Mesendoderm (in vitro differentiated cells): ENCODE measurements at regions not wholly inside any gene's neighbourhood (a gene's known extent, or its start where the extent isn't known, plus 50 kb on each side); places are given as distances from the start of the nearest gene placed in this dataset.

Source experiments
- DNase-seq: peaks from one replicate; pipeline ENCODE4 v3.0.0; 2013
- H2AK5ac ChIP-seq: 2 replicates; pipeline ENCODE4 v1.6.1; 2013; ENCODE audit warnings: low read length, inconsistent platforms
- H2BK120ac ChIP-seq: 2 replicates; pipeline ENCODE4 v1.6.1; 2013; ENCODE audit warnings: low read depth, mild to moderate bottlenecking, low read length, moderate library complexity, mixed read lengths
- H2BK15ac ChIP-seq: replicated peaks from 2 replicates; pipeline ENCODE4 v1.6.1; 2013; ENCODE audit warnings: low read depth, mild to moderate bottlenecking, moderate library complexity
- H2BK5ac ChIP-seq: 2 replicates; pipeline ENCODE4 v1.6.1; 2013; ENCODE audit warnings: low read length, inconsistent platforms
- H3K18ac ChIP-seq: 2 replicates; pipeline ENCODE4 v1.6.1; 2013; ENCODE audit warnings: mild to moderate bottlenecking, low read length, mixed read lengths
- H3K23ac ChIP-seq: one replicate; pipeline ENCODE4 v1.6.1; 2013; ENCODE audit warnings: low read length
- H3K27ac ChIP-seq: 2 replicates; pipeline ENCODE4 v1.5.1; 2013; ENCODE audit warnings: low read depth, mild to moderate bottlenecking, inconsistent platforms, low read length, moderate library complexity
- H3K27me3 ChIP-seq: 2 replicates; pipeline ENCODE4 v1.6.1; 2013; ENCODE audit warnings: low read length, control low read depth, mild to moderate bottlenecking, inconsistent platforms; ENCODE audit not compliant: insufficient read depth, poor library complexity
- H3K36me3 ChIP-seq: 2 replicates; pipeline ENCODE4 v1.6.1; 2013; ENCODE audit warnings: low read length, inconsistent platforms; ENCODE audit not compliant: control insufficient read depth, insufficient read depth
- H3K4ac ChIP-seq: one replicate; pipeline ENCODE4 v1.6.1; 2013; ENCODE audit warnings: low read depth, mild to moderate bottlenecking, low read length, moderate library complexity
- H3K4me1 ChIP-seq: 2 replicates; pipeline ENCODE4 v1.6.1; 2013; ENCODE audit warnings: low read depth, low read length, inconsistent platforms; ENCODE audit not compliant: control insufficient read depth
- H3K4me2 ChIP-seq: 2 replicates; pipeline ENCODE4 v1.6.1; 2013; ENCODE audit warnings: low read length
- H3K4me3 ChIP-seq: 2 replicates; pipeline ENCODE4 v1.5.1; 2013; ENCODE audit warnings: mild to moderate bottlenecking, low read length
- H3K56ac ChIP-seq: one replicate; pipeline ENCODE4 v1.6.1; 2013; ENCODE audit warnings: low read length
- H3K79me1 ChIP-seq: 2 replicates; pipeline ENCODE4 v1.6.1; 2013; ENCODE audit warnings: low read length, inconsistent platforms
- H3K79me2 ChIP-seq: 2 replicates; pipeline ENCODE4 v1.6.1; 2013; ENCODE audit warnings: mild to moderate bottlenecking, low read length; ENCODE audit not compliant: control insufficient read depth, insufficient read depth
- H3K9ac ChIP-seq: 2 replicates; pipeline ENCODE4 v1.6.1; 2013; ENCODE audit warnings: low read length, inconsistent platforms
- H4K5ac ChIP-seq: one replicate; pipeline ENCODE4 v1.6.1; 2013; ENCODE audit warnings: low read length
- H4K8ac ChIP-seq: one replicate; pipeline ENCODE4 v1.6.1; 2013; ENCODE audit warnings: low read depth, mild to moderate bottlenecking, control low read depth, low read length, moderate library complexity
- WGBS: extraction: QIAGEN DNeasy Blood & Tissue Kit; methylation state at CpG from one replicate; pipeline ENCODE4 v1.1.7; 2013; ENCODE audit warnings: low lambda C conversion rate, missing lambda C conversion rate; ENCODE audit not compliant: insufficient coverage; ENCODE audit errors: extremely low coverage; 5-methylcytosine and 5-hydroxymethylcytosine counted together

DNA sequence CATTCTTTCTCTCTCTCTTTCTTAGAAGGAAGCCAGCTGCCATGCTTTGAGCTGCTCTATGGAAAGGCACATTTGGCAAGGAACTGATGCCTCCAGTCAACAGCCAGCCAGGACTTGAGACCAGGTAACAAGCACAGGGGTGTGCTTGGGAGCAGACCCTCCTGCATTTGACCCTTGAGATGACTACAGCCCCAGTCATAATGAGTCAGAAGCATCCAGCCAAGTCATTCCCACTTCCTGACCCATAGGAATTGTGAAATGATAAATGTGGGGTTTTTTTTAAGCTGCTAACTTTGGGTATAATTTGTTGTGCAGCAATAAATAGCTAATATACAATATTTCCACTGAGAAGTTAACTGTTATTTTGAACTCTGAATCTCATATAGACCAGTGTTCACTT lies 446.9 kb downstream of the GRXCR1 start:
- Histone ChIP-seq H3K36me3 (no peaks in the 10 kb centered on the region), H3K27ac (no peak overlapping the region), H4K8ac (no peak overlapping the region), H3K79me2 (no peaks in the 10 kb centered on the region), H3K4me1 (no peaks in the 10 kb centered on the region), H3K9ac (no peak overlapping the region), H4K5ac (no peak overlapping the region), H2BK120ac (no peak overlapping the region), H3K27me3 (no peaks in the 10 kb centered on the region), H3K4me2 (no peak overlapping the region), H2BK15ac (no peak overlapping the region), H3K56ac (no peak overlapping the region), H2BK5ac (no peak overlapping the region), H3K4me3 (no peak overlapping the region), H3K18ac (no peak overlapping the region), H3K4ac (no peak overlapping the region), H3K23ac (no peak overlapping the region), H3K79me1 (no peaks in the 10 kb centered on the region), H2AK5ac (no peak overlapping the region)
- DNase-seq, result no peak

DNA sequence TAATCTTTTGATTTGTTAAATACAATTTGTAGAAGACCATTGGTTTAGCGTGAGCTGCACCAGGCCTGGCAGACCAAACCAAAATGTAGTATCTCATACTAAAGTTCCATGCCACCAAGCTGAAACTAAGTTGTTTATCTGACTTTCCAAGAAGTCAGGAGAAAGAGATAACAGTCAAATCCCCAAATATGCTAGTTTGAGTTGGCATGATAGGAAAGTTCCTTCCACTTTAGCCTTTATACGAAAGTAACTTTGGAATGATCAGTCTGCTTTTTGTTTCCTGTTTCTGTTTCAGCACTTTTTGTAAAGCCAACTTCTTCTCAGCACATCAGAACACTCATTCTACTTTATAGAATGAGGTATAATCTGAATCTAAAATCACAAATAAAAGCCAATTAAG lies 449.2 kb downstream of the GRXCR1 start:
- Histone ChIP-seq H4K5ac (no peak overlapping the region), H3K4me1 (no peaks in the 10 kb centered on the region), H3K36me3 (no peaks in the 10 kb centered on the region), H3K79me2 (no peaks in the 10 kb centered on the region), H3K18ac (no peak overlapping the region), H2BK120ac (no peak overlapping the region), H3K4me3 (no peak overlapping the region), H3K79me1 (no peaks in the 10 kb centered on the region), H3K4ac (no peak overlapping the region), H2BK5ac (no peak overlapping the region), H3K9ac (no peak overlapping the region), H2AK5ac (no peak overlapping the region), H3K27me3 (no peaks in the 10 kb centered on the region), H3K4me2 (no peak overlapping the region), H3K27ac (no peak overlapping the region), H3K23ac (no peak overlapping the region), H3K56ac (no peak overlapping the region), H4K8ac (no peak overlapping the region), H2BK15ac (no peak overlapping the region)
- whole genome bisulfite sequencing, result no CpG with 5 or more reads among the region's 2 CpGs
- DNase-seq, result no peak

GRCh38 chr4:43343298-43343697 lies 450.8 kb downstream of the GRXCR1 start:
- Histone ChIP-seq H3K79me1 (no peaks in the 10 kb centered on the region), H3K27me3 (no peaks in the 10 kb centered on the region), H3K4me1 (no peaks in the 10 kb centered on the region), H3K9ac (no peak overlapping the region), H2BK5ac (no peak overlapping the region), H3K23ac (no peak overlapping the region), H3K4ac (no peak overlapping the region), H3K36me3 (no peaks in the 10 kb centered on the region), H2BK120ac (no peak overlapping the region), H3K4me2 (no peak overlapping the region), H4K5ac (no peak overlapping the region), H2AK5ac (no peak overlapping the region), H2BK15ac (no peak overlapping the region), H3K18ac (no peak overlapping the region), H3K56ac (no peak overlapping the region), H3K27ac (no peak overlapping the region), H4K8ac (no peak overlapping the region), H3K4me3 (no peak overlapping the region), H3K79me2 (no peaks in the 10 kb centered on the region)
- no peak for DNase-seq

GRCh38 chr4:43345323-43345925 lies 452.9 kb downstream of the GRXCR1 start:
- Histone ChIP-seq H3K36me3 (no peaks in the 10 kb centered on the region), H3K27ac (no peak overlapping the region), H3K18ac (no peak overlapping the region), H3K9ac (no peak overlapping the region), H3K4me1 (no peaks in the 10 kb centered on the region), H3K27me3 (no peaks in the 10 kb centered on the region), H2BK5ac (no peak overlapping the region), H4K8ac (no peak overlapping the region), H3K79me2 (no peaks in the 10 kb centered on the region), H3K23ac (no peak overlapping the region), H4K5ac (no peak overlapping the region), H3K4me3 (no peak overlapping the region), H2BK15ac (no peak overlapping the region), H2AK5ac (no peak overlapping the region), H3K56ac (no peak overlapping the region), H3K4me2 (no peak overlapping the region), H3K4ac (no peak overlapping the region), H2BK120ac (no peak overlapping the region), H3K79me1 (no peaks in the 10 kb centered on the region)
- DNase-seq, result no peak
- WGBS, result no CpG with 5 or more reads among the region's 3 CpGs

- no peak overlapping the region for H4K8ac ChIP-seq
- H3K18ac ChIP-seq, result no peak overlapping the region
- no peak overlapping the region for H2BK15ac ChIP-seq
- no peaks in the 10 kb centered on the region for H3K36me3 ChIP-seq
- H2AK5ac ChIP-seq, result no peak overlapping the region
- no CpG with 5 or more reads among the region's 2 CpGs for WGBS
- H3K9ac ChIP-seq, result no peak overlapping the region
- no peak overlapping the region for H3K4ac ChIP-seq
- no peak overlapping the region for H3K56ac ChIP-seq
- H3K4me1 ChIP-seq, result no peaks in the 10 kb centered on the region
- no peak overlapping the region for H3K27ac ChIP-seq
- no peak overlapping the region for H3K23ac ChIP-seq
- H3K79me1 ChIP-seq, result no peaks in the 10 kb centered on the region
- H3K4me2 ChIP-seq, result no peak overlapping the region
- H4K5ac ChIP-seq, result no peak overlapping the region
- no peaks in the 10 kb centered on the region for H3K79me2 ChIP-seq
- no peak overlapping the region for H2BK5ac ChIP-seq
- DNase-seq, result no peak
- no peak overlapping the region for H2BK120ac ChIP-seq
- H3K4me3 ChIP-seq, result no peak overlapping the region
- H3K27me3 ChIP-seq, result no peaks in the 10 kb centered on the region
These were observed 456.1 kb downstream of the GRXCR1 start for GRCh38 chr4:43348591-43348990.

DNA sequence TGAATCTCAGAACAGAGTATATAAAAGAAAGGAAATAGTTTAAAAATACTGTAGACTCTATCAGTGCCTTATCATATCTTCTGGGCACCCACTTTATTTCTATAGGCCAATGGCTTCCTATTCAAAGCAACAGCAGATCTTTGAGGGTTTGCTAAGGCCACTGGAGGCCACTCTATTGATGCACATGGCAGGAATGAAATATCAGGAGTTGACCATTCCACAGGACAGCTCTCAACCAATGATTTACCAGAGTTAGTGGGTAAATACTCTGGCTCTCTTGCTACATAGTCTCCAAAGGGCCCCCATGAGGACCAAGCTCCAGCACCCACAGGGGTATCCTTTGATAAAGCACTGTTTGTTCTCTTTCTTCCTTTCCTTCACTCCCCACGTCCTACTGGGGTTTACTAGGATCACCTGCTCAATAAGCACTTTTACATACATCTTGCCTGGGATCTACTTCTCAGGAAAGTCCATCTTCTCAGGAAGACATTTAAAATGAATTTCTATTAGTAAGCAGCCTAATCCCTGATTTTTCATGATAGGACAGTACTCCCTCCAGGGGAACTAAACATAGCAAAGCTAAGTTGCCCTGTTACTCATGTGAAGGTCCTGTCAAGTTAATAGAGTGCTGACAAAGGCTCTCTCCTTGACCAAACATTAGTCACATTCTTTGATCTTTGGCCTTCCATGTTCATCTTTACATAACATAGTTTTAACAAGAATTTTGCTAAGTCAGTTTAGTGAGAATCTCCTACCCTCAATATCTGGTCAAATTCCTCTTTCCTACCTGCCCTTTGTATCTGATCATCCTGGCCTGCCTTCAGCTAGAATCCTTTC lies 459.7 kb downstream of the GRXCR1 start:
- no peaks in the 10 kb centered on the region for H3K4me1 ChIP-seq
- no peaks in the 10 kb centered on the region for H3K79me2 ChIP-seq
- no peak overlapping the region for H3K4me3 ChIP-seq
- no peak overlapping the region for H4K5ac ChIP-seq
- no peaks in the 10 kb centered on the region for H3K27me3 ChIP-seq
- no CpG with 5 or more reads among the region's 1 CpG for WGBS
- no peak overlapping the region for H2AK5ac ChIP-seq
- H3K56ac ChIP-seq, result no peak overlapping the region
- no peak overlapping the region for H4K8ac ChIP-seq
- H2BK15ac ChIP-seq, result no peak overlapping the region
- no peak overlapping the region for H2BK5ac ChIP-seq
- H3K18ac ChIP-seq, result no peak overlapping the region
- H2BK120ac ChIP-seq, result no peak overlapping the region
- no peak overlapping the region for H3K23ac ChIP-seq
- no peak overlapping the region for H3K9ac ChIP-seq
- no peaks in the 10 kb centered on the region for H3K36me3 ChIP-seq
- no peak for DNase-seq
- H3K79me1 ChIP-seq, result no peaks in the 10 kb centered on the region
- H3K4ac ChIP-seq, result no peak overlapping the region
- H3K27ac ChIP-seq, result no peak overlapping the region
- no peak overlapping the region for H3K4me2 ChIP-seq
